ENCODE measurements at regions not wholly inside any gene's neighbourhood (a gene's known extent, or its start where the extent isn't known, plus 50 kb on each side); places are given as distances from the start of the nearest gene placed in this dataset.

DNA sequence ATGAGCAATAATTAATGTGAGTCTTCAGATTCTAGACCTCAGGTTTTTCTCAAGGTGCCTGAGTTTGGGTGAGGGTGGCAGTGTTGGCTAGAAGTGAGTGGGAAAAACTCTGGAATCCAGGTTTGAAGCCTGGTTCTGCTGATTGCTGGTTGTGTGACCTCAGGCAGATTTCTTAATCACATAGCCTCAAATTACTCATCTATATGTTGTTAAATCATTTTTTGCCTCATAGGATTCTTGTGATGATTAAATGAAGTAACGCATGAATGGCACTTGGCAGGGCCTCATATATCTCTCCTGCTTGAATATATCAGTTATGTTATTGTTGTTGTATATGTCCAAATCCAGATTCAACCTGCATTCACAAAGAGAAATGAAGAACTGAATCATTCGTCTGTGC lies 60.5 kb downstream of the NR2F2 start:
- H3K27me3 ChIP-seq (ENCODE audit: control insufficient read depth, insufficient read depth, low read length) = peaks cover 20% of the 10 kb centered on the region
- H3K36me3 ChIP-seq (ENCODE audit: control insufficient read depth, insufficient read depth, low read length) = no peaks in the 10 kb centered on the region
- no peaks in the 10 kb centered on the region for H3K4me1 ChIP-seq (ENCODE audit: control insufficient read depth, insufficient read depth, low read length)
- DNase-seq = no peak
- H3K4me3 ChIP-seq (ENCODE audit: low read length) = no peak overlapping the region
- 50% methylated on average over 1 of the region's 2 CpGs for WGBS (ENCODE audit: insufficient coverage, low lambda C conversion rate)
- no peaks in the 10 kb centered on the region for H3K9me3 ChIP-seq (ENCODE audit: control insufficient read depth, low read depth, low read length)
- H3K27ac ChIP-seq (ENCODE audit: low read length) = no peak overlapping the region

- Histone ChIP-seq H3K36me3 (ENCODE audit: control insufficient read depth, insufficient read depth, low read length) (no peaks in the 10 kb centered on the region), H3K9me3 (ENCODE audit: control insufficient read depth, low read depth, low read length) (no peaks in the 10 kb centered on the region), H3K4me3 (ENCODE audit: low read length) (no peak overlapping the region), H3K4me1 (ENCODE audit: control insufficient read depth, insufficient read depth, low read length) (no peaks in the 10 kb centered on the region), H3K27ac (ENCODE audit: low read length) (no peak overlapping the region), H3K27me3 (ENCODE audit: control insufficient read depth, insufficient read depth, low read length) (peaks cover 24% of the 10 kb centered on the region)
- 47% methylated on average over 3 of the region's 10 CpGs for WGBS (ENCODE audit: insufficient coverage, low lambda C conversion rate)
- peak in 1 of 2 donors; percentile 14 for DNase-seq
Measured at GRCh38 chr15:96392380-96393208, 62.1 kb downstream of the NR2F2 start.

- no peak for DNase-seq
- H3K9me3 ChIP-seq (ENCODE audit: control insufficient read depth, low read depth, low read length) = no peaks in the 10 kb centered on the region
- no peak overlapping the region for H3K4me3 ChIP-seq (ENCODE audit: low read length)
- no peaks in the 10 kb centered on the region for H3K36me3 ChIP-seq (ENCODE audit: control insufficient read depth, insufficient read depth, low read length)
- no peaks in the 10 kb centered on the region for H3K4me1 ChIP-seq (ENCODE audit: control insufficient read depth, insufficient read depth, low read length)
- 83% methylated on average over 1 of the region's 2 CpGs for WGBS (ENCODE audit: insufficient coverage, low lambda C conversion rate)
- H3K27me3 ChIP-seq (ENCODE audit: control insufficient read depth, insufficient read depth, low read length) = peaks cover 22% of the 10 kb centered on the region
- H3K27ac ChIP-seq (ENCODE audit: low read length) = no peak overlapping the region
Measured at GRCh38 chr15:96393209-96393513, 62.7 kb downstream of the NR2F2 start.

DNA sequence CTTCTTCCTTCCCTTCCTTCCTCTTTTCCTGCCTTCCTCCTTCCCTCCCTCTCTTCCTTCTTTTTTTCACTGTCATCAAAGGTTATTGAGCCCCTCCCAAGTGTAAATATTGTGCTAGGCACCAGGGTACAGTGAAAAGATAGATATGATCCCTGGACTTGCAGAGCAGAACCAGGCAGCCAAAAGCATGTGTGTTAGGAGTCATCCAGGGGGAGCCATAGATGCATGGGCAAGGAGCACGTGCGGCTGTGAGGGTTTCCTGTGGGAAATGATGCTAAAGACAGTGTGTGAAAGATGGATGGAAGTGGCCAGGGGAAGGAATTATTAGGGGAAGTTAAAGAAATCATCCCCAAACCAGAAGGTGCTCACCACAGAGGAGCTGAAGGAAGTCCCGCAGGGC lies 65.2 kb downstream of the NR2F2 start:
- no peak for DNase-seq
- Histone ChIP-seq H3K4me3 (ENCODE audit: low read length) (no peak overlapping the region), H3K36me3 (ENCODE audit: control insufficient read depth, insufficient read depth, low read length) (no peaks in the 10 kb centered on the region), H3K27me3 (ENCODE audit: control insufficient read depth, insufficient read depth, low read length) (peaks cover 25% of the 10 kb centered on the region), H3K9me3 (ENCODE audit: control insufficient read depth, low read depth, low read length) (no peaks in the 10 kb centered on the region), H3K27ac (ENCODE audit: low read length) (no peak overlapping the region), H3K4me1 (ENCODE audit: control insufficient read depth, insufficient read depth, low read length) (no peaks in the 10 kb centered on the region)
- WGBS (ENCODE audit: insufficient coverage, low lambda C conversion rate) = no CpG with 5 or more reads among the region's 3 CpGs

DNA sequence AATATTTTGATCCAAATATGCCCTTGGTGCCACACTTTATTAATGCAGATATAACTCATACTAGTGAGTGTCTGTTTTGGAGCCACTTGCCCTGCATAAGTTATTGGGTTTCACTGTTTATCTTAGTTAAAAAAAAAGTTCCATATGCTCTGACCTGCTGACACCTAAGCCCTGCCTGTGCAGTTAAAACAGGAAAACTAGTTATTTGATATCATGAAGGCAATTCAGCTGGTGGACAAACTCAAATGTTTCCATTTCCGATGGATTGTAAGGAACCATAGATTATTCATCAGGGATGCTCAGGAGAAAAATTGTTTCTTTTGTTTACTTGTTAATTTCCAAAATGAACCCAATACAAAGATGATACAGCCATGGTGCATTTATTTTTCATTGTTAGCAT lies 68.3 kb downstream of the NR2F2 start:
- H3K27me3 ChIP-seq (ENCODE audit: control insufficient read depth, insufficient read depth, low read length) = peaks cover 21% of the 10 kb centered on the region
- WGBS (ENCODE audit: insufficient coverage, low lambda C conversion rate) = no CpG with 5 or more reads among the region's 1 CpG
- H3K4me3 ChIP-seq (ENCODE audit: low read length) = no peak overlapping the region
- no peaks in the 10 kb centered on the region for H3K9me3 ChIP-seq (ENCODE audit: control insufficient read depth, low read depth, low read length)
- no peak overlapping the region for H3K27ac ChIP-seq (ENCODE audit: low read length)
- no peak for DNase-seq
- H3K4me1 ChIP-seq (ENCODE audit: control insufficient read depth, insufficient read depth, low read length) = no peaks in the 10 kb centered on the region
- H3K36me3 ChIP-seq (ENCODE audit: control insufficient read depth, insufficient read depth, low read length) = no peaks in the 10 kb centered on the region

- Histone ChIP-seq H3K36me3 (ENCODE audit: control insufficient read depth, insufficient read depth, low read length) (no peaks in the 10 kb centered on the region), H3K9me3 (ENCODE audit: control insufficient read depth, low read depth, low read length) (no peaks in the 10 kb centered on the region), H3K4me3 (ENCODE audit: low read length) (no peak overlapping the region), H3K27ac (ENCODE audit: low read length) (no peak overlapping the region), H3K4me1 (ENCODE audit: control insufficient read depth, insufficient read depth, low read length) (no peaks in the 10 kb centered on the region), H3K27me3 (ENCODE audit: control insufficient read depth, insufficient read depth, low read length) (peaks cover 31% of the 10 kb centered on the region)
- no CpG with 5 or more reads among the region's 3 CpGs for WGBS (ENCODE audit: insufficient coverage, low lambda C conversion rate)
- no peak for DNase-seq
Measured at GRCh38 chr15:96402403-96402802, 71.9 kb downstream of the NR2F2 start.

DNA sequence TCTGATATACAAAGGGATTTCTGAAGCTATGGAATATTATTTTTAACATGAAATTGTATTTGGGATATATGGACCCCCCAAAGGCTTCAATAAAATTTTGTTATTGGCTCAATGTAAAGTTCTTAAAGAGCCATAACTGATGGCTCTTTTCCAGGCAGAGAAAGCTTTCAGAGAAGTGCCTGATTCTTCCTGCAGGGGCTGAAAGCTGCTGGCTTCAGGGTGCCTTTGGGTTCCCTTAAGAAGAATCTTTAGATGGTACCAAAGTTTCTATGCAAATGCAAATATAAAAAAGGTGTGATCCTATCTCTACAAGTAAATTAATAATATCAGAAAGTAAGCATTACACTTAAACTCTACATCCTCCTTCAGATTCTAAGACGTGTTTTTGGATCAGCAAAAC lies 72.6 kb downstream of the NR2F2 start:
- H3K9me3 ChIP-seq (ENCODE audit: control insufficient read depth, low read depth, low read length) = no peaks in the 10 kb centered on the region
- 100% methylated on average over 1 of the region's 1 CpG for WGBS (ENCODE audit: insufficient coverage, low lambda C conversion rate)
- H3K27ac ChIP-seq (ENCODE audit: low read length) = no peak overlapping the region
- no peaks in the 10 kb centered on the region for H3K4me1 ChIP-seq (ENCODE audit: control insufficient read depth, insufficient read depth, low read length)
- no peak for DNase-seq
- no peaks in the 10 kb centered on the region for H3K36me3 ChIP-seq (ENCODE audit: control insufficient read depth, insufficient read depth, low read length)
- no peak overlapping the region for H3K4me3 ChIP-seq (ENCODE audit: low read length)
- H3K27me3 ChIP-seq (ENCODE audit: control insufficient read depth, insufficient read depth, low read length) = peaks cover 38% of the 10 kb centered on the region

- no CpG with 5 or more reads among the region's 1 CpG for WGBS (ENCODE audit: insufficient coverage, low lambda C conversion rate)
- H3K4me3 ChIP-seq (ENCODE audit: low read length) = no peak overlapping the region
- H3K9me3 ChIP-seq (ENCODE audit: control insufficient read depth, low read depth, low read length) = no peaks in the 10 kb centered on the region
- no peak overlapping the region for H3K27ac ChIP-seq (ENCODE audit: low read length)
- no peaks in the 10 kb centered on the region for H3K4me1 ChIP-seq (ENCODE audit: control insufficient read depth, insufficient read depth, low read length)
- no peaks in the 10 kb centered on the region for H3K36me3 ChIP-seq (ENCODE audit: control insufficient read depth, insufficient read depth, low read length)
- H3K27me3 ChIP-seq (ENCODE audit: control insufficient read depth, insufficient read depth, low read length) = peaks cover 46% of the 10 kb centered on the region
- no peak for DNase-seq
Measured at GRCh38 chr15:96403932-96404331, 73.4 kb downstream of the NR2F2 start.

- no CpG with 5 or more reads among the region's 2 CpGs for WGBS (ENCODE audit: insufficient coverage, low lambda C conversion rate)
- H3K27ac ChIP-seq (ENCODE audit: low read length) = no peak overlapping the region
Measured at GRCh38 chr15:96404560-96404959, 74.1 kb downstream of the NR2F2 start.

GRCh38 chr15:96406291-96406690 lies 75.8 kb downstream of the NR2F2 start:
- no peak for DNase-seq
- Histone ChIP-seq H3K27me3 (ENCODE audit: control insufficient read depth, insufficient read depth, low read length) (peaks cover 65% of the 10 kb centered on the region), H3K4me3 (ENCODE audit: low read length) (no peak overlapping the region), H3K27ac (ENCODE audit: low read length) (no peak overlapping the region), H3K9me3 (ENCODE audit: control insufficient read depth, low read depth, low read length) (no peaks in the 10 kb centered on the region), H3K36me3 (ENCODE audit: control insufficient read depth, insufficient read depth, low read length) (no peaks in the 10 kb centered on the region), H3K4me1 (ENCODE audit: control insufficient read depth, insufficient read depth, low read length) (no peaks in the 10 kb centered on the region)
- 83% methylated on average over 1 of the region's 3 CpGs for WGBS (ENCODE audit: insufficient coverage, low lambda C conversion rate)

More at GRCh38 chr15:96404560-96404959, 74.1 kb downstream of the NR2F2 start:
- no peak for DNase-seq
- no peak overlapping the region for H3K4me3 ChIP-seq (ENCODE audit: low read length)
- H3K9me3 ChIP-seq (ENCODE audit: control insufficient read depth, low read depth, low read length) = no peaks in the 10 kb centered on the region
- H3K27me3 ChIP-seq (ENCODE audit: control insufficient read depth, insufficient read depth, low read length) = peaks cover 51% of the 10 kb centered on the region
- H3K4me1 ChIP-seq (ENCODE audit: control insufficient read depth, insufficient read depth, low read length) = no peaks in the 10 kb centered on the region
- H3K36me3 ChIP-seq (ENCODE audit: control insufficient read depth, insufficient read depth, low read length) = no peaks in the 10 kb centered on the region

GRCh38 chr15:96406701-96407100 lies 76.2 kb downstream of the NR2F2 start:
- no peak for DNase-seq
- WGBS (ENCODE audit: insufficient coverage, low lambda C conversion rate) = no CpG with 5 or more reads among the region's 7 CpGs
- Histone ChIP-seq H3K9me3 (ENCODE audit: control insufficient read depth, low read depth, low read length) (no peaks in the 10 kb centered on the region), H3K27me3 (ENCODE audit: control insufficient read depth, insufficient read depth, low read length) (peaks cover 69% of the 10 kb centered on the region), H3K36me3 (ENCODE audit: control insufficient read depth, insufficient read depth, low read length) (no peaks in the 10 kb centered on the region), H3K27ac (ENCODE audit: low read length) (no peak overlapping the region), H3K4me3 (ENCODE audit: low read length) (no peak overlapping the region), H3K4me1 (ENCODE audit: control insufficient read depth, insufficient read depth, low read length) (no peaks in the 10 kb centered on the region)

Measured in large intestine (tissue), 3 donors.